ENCODE measurements at regions not wholly inside any gene's neighbourhood (a gene's known extent, or its start where the extent isn't known, plus 50 kb on each side); places are given as distances from the start of the nearest gene placed in this dataset.

GRCh38 chr17:54738496-54738895 is 162.2 kb upstream of the TOM1L1 start:
- no peak overlapping the region for H3K27ac ChIP-seq
- TF ChIP-seq CTCF (conservative IDR thresholded peaks at IDR 0.05; ENCODE audit: low read depth) = no peak
- ChIA-PET CTCF (no interaction called here), POLR2A (ENCODE audit: low non-redundant PET) (no interaction called here)
- DNase-seq (ENCODE audit: low spot score) = no peak

GRCh38 chr17:54744750-54745149 is 155.9 kb upstream of the TOM1L1 start:
- TF ChIP-seq CTCF (conservative IDR thresholded peaks at IDR 0.05; ENCODE audit: low read depth) = no peak
- DNase-seq (ENCODE audit: low spot score) = no peak
- no peak overlapping the region for H3K27ac ChIP-seq
- POLR2A ChIA-PET (ENCODE audit: low non-redundant PET) = no interaction called here
- CTCF ChIA-PET = no interaction called here

GRCh38 chr17:54745239-54745638 is 155.4 kb upstream of the TOM1L1 start:
- POLR2A ChIA-PET (ENCODE audit: low non-redundant PET) = no interaction called here
- TF ChIP-seq CTCF (conservative IDR thresholded peaks at IDR 0.05; ENCODE audit: low read depth) = no peak
- no peak for DNase-seq (ENCODE audit: low spot score)
- no peak overlapping the region for H3K27ac ChIP-seq
- CTCF ChIA-PET = no interaction called here

- CTCF ChIA-PET = no interaction called here
- no peak for TF ChIP-seq CTCF (conservative IDR thresholded peaks at IDR 0.05; ENCODE audit: low read depth)
- no peak overlapping the region for H3K27ac ChIP-seq
- POLR2A ChIA-PET (ENCODE audit: low non-redundant PET) = no interaction called here
- no peak for DNase-seq (ENCODE audit: low spot score)
Measured at GRCh38 chr17:54745862-54746261, 154.8 kb upstream of the TOM1L1 start.

GRCh38 chr17:54749157-54749556 is 151.5 kb upstream of the TOM1L1 start:
- no peak overlapping the region for H3K27ac ChIP-seq
- POLR2A ChIA-PET (ENCODE audit: low non-redundant PET) = no interaction called here
- DNase-seq (ENCODE audit: low spot score) = no peak
- CTCF ChIA-PET = no interaction called here
- no peak for TF ChIP-seq CTCF (conservative IDR thresholded peaks at IDR 0.05; ENCODE audit: low read depth)

- H3K27ac ChIP-seq = no peak overlapping the region
- ChIA-PET CTCF (interaction anchor here (0.6 to 0.7 kb wide), 2 partner anchors 659 to 1171 kb away, joined by 3 to 7 read pairs; no protein-coding TSS in a partner anchor), POLR2A (ENCODE audit: low non-redundant PET) (no interaction called here)
- no peak for DNase-seq (ENCODE audit: low spot score)
- TF ChIP-seq CTCF (conservative IDR thresholded peaks at IDR 0.05; ENCODE audit: low read depth) = no peak
Measured at GRCh38 chr17:54754560-54754959, 146.1 kb upstream of the TOM1L1 start.

- ChIA-PET POLR2A (ENCODE audit: low non-redundant PET) (no interaction called here), CTCF (no interaction called here)
- DNase-seq (ENCODE audit: low spot score) = no peak
- TF ChIP-seq CTCF (conservative IDR thresholded peaks at IDR 0.05; ENCODE audit: low read depth) = no peak
- no peak overlapping the region for H3K27ac ChIP-seq
Measured at GRCh38 chr17:54760836-54761235, 139.8 kb upstream of the TOM1L1 start.
